EH (cell line): ENCODE measurements at regions not wholly inside any gene's neighbourhood (a gene's known extent, or its start where the extent isn't known, plus 50 kb on each side); places are given as distances from the start of the nearest gene placed in this dataset.

ENCODE experiments used
- DNase-seq: peaks from one replicate; pipeline ENCODE4 v3.0.0-alpha.2; 2015; ENCODE audit warnings: low read depth

- no peak for DNase-seq
These were observed 50.6 kb upstream of the IGFBP3 start for GRCh38 chr7:45971661-45972175.

DNA sequence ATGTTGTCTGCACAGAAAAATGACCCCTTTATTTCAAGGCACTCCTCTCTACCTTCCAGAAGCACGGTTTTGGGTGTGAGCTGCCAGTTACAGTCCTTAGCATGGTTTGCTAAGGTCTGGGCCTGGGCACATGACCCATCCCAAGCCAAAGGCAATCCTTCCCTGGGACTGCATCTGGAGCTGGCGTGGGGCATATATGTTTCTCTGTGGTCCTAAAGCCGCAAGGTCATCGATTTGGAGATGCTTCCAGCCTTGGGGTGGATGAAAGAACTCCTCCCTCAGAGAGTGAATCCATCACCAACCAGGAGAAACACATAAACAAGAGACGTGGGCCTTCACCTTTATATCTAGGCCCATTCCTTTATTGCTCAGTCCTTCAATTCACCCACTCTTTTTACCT, 50.1 kb upstream of the IGFBP3 start:
- no peak for DNase-seq
